ENCODE measurements at regions not wholly inside any gene's neighbourhood (a gene's known extent, or its start where the extent isn't known, plus 50 kb on each side); places are given as distances from the start of the nearest gene placed in this dataset.

GRCh38 chr11:96943970-96944369 lies 554.2 kb downstream of the JRKL start (continued):
- TF ChIP-seq PRDM15 (CRISPR knock-in tag; IDR thresholded peaks at IDR 0.05), result no peak

GRCh38 chr11:96948066-96948465 lies 558.3 kb downstream of the JRKL start:
- Histone ChIP-seq H3K4me2 (ENCODE audit: control insufficient read depth, insufficient read depth) (no peak overlapping the region), H3K9ac (ENCODE audit: control insufficient read depth, insufficient read depth, low read length) (no peak overlapping the region), H3K27ac (ENCODE audit: control insufficient read depth, insufficient read depth) (no peak overlapping the region), H3K4me1 (ENCODE audit: control insufficient read depth, insufficient read depth, low read length) (no peaks in the 10 kb centered on the region), H3K4me3 (no peak overlapping the region), H2AFZ (ENCODE audit: control insufficient read depth, low read depth, low read length) (no peak overlapping the region), H3K36me3 (ENCODE audit: control insufficient read depth in 2 of 2, insufficient read depth in 2 of 2, low read length in 1 of 2) (no peaks in the 10 kb centered on the region), H4K20me1 (ENCODE audit: control insufficient read depth, insufficient read depth) (no peaks in the 10 kb centered on the region), H3K9me3 (replicated peaks; ENCODE audit: control insufficient read depth, insufficient read depth, low read length) (no peaks in the 10 kb centered on the region), H3K79me2 (ENCODE audit: control insufficient read depth, insufficient read depth, low read length) (no peaks in the 10 kb centered on the region), H3K27me3 (replicated peaks in 1 of 2; ENCODE audit: control insufficient read depth in 2 of 2, insufficient read depth in 2 of 2, low read length in 1 of 2) (no peaks in the 10 kb centered on the region)
- ChIA-PET POLR2A (no interaction called here), SMC1A (ENCODE audit: uncharacterized antibody, unreplicated experiment) (no interaction called here), CTCF (no interaction called here), RAD21 (ENCODE audit: unreplicated experiment) (no interaction called here)
- no peak for FAIRE-seq
- DNase-seq (ENCODE audit: low read depth, low spot score), result no peak
- ATAC-seq, result no peak
- WGBS (ENCODE audit: insufficient coverage, insufficient replicate concordance, low lambda C conversion rate, missing lambda C conversion rate), result 92% methylated on average over 2 of the region's 2 CpGs
- no TSS peak for BruUV-seq (replicated peaks)
- in situ Hi-C loops (cut with MboI), result no loop called here
- intact Hi-C loops (cut with micrococcal nuclease; ENCODE audit: unreplicated experiment), result no loop called here
- TF ChIP-seq ZNF217 (IDR thresholded peaks at IDR 0.05) (no peak), CHD1 (IDR thresholded peaks at IDR 0.05; ENCODE audit: low read depth, low read length) (no peak), CBX3 (IDR thresholded peaks at IDR 0.05; ENCODE audit: borderline replicate concordance, low read depth) (no peak), NRF1 (conservative IDR thresholded peaks at IDR 0.05; ENCODE audit: low read depth, low read length) (no peak), EED (IDR thresholded peaks at IDR 0.05; ENCODE audit: low read depth) (no peak), CTCF (IDR thresholded peaks at IDR 0.05 in 2 of 3, conservative IDR thresholded peaks at IDR 0.05 in 1 of 3; ENCODE audit: control insufficient read depth in 2 of 3, extremely low read depth in 1 of 3, insufficient read depth in 1 of 3, low read depth in 3 of 3, low read length in 3 of 3) (no peak), PAX5 (IDR thresholded peaks at IDR 0.05; ENCODE audit: borderline replicate concordance, low read depth, low read length) (no peak), STAT1 (conservative IDR thresholded peaks at IDR 0.05) (no peak), SREBF2 (IDR thresholded peaks at IDR 0.05; ENCODE audit: low read length) (no peak), HSF1 (IDR thresholded peaks at IDR 0.05; ENCODE audit: low read depth, low read length) (no peak), IRF5 (IDR thresholded peaks at IDR 0.05; ENCODE audit: borderline replicate concordance) (no peak), YBX1 (IDR thresholded peaks at IDR 0.05) (no peak), IKZF2 (IDR thresholded peaks at IDR 0.05) (no peak), EGR1 (IDR thresholded peaks at IDR 0.05; ENCODE audit: borderline replicate concordance in 1 of 2, low read depth in 2 of 2, low read length in 2 of 2) (no peak)

Measured in GM12878 (cell line).